NCI-H510A treated with DMSO at 0.1 percent for 48 hours (cell line): ENCODE measurements at regions not wholly inside any gene's neighbourhood (a gene's known extent, or its start where the extent isn't known, plus 50 kb on each side); places are given as distances from the start of the nearest gene placed in this dataset.

Experiments used
- DNase-seq: peaks from one replicate; lab custom pipeline; 2025; lab: John Stamatoyannopoulos, UW

DNA sequence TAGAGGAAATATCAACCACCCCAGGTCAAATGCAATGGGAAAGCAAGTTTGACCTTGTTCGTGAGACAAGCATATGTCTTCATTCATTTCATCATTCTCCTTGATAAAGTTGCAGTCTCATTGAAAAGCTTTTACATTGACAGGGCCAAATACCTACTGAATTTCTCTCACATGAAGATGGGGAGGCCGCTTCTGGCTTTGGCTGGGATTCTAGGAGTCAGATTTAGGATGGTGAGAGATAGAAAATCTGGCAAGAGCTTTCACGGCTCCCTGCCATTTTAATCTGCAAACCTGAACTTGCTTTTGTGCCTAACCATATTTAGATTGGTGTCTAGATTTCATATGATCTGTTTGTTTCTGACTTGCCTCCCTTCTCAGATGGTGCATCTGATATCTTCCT lies 88.0 kb downstream of the TMEM100 start:
- no peak for DNase-seq

DNA sequence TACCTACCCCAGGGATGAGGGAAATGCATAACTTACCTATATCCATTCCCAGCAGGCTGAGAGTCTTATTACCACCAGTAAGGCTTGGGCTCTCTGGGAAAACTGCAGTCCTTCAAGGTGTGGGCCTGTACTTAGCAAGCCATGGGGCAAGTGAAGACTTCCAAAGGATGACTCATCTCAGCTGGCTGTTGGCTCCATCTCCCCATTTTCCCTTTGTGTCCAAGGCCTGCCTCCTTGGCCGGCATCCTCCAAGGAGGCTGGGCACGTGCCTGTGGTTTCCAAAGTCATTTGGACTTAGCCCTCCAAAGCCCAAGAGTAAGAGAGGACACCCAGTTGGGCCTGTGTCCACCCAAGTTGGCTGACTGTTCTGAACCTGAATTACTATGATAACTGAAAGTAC lies 89.8 kb downstream of the TMEM100 start:
- DNase-seq: no peak

DNA sequence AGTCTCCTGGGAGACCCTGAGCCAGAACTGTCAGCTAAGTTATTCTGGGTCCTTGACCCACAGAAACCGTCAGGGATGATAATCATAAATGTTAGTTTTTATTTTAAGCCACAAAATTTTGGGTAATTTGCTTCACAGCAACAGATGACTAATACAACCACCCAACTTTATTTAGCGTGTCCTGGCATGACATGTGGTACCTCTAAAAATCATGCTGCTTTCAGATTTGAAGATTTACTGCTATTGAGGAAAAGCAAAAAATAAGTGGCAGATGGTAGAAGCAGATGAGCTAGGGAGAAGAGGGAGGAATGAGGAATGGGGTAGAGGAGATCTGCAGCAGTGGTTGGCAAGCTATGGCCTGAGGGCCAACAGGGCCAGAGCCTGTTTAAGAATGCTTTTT lies 90.4 kb downstream of the TMEM100 start:
- DNase-seq: no peak

DNA sequence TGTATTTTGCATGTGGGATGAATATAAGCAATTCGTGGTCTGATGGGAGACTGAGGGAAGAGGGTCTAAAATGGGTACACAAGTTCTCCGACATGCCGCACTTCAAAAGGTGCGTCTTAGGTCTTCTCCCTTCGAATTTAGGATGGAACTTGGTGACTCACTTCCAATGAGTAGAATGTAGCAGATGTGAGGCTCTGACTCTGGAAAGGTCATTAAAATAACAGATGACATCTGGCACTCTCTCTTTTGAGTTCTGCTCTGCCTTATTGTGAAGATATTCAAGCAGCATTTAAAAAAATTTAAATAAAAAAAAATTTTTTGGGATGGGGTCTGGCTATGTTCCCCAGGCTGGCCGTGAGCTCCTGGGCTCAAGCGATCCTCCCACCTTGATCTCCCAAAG lies 92.7 kb downstream of the TMEM100 start:
- DNase-seq: no peak

DNA sequence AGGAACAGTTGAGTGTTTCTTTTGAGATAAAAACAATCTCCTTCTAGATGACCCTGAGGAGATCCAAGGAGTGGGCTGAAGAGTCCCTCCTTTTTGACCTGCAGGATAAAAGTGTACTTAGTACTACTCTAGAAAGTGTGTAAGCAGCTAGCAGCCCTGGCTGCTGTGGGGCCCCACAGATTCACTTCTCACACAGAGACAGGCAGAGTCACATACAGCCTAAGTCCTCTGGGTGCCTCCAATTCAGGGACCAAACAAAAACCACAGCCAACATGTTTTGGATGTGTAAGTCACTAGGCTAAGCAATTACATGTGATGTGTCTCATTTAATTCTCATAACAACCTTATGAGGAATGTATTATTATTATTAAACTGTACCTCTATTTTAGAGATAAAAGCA lies 97.1 kb downstream of the TMEM100 start:
- no peak for DNase-seq

DNA sequence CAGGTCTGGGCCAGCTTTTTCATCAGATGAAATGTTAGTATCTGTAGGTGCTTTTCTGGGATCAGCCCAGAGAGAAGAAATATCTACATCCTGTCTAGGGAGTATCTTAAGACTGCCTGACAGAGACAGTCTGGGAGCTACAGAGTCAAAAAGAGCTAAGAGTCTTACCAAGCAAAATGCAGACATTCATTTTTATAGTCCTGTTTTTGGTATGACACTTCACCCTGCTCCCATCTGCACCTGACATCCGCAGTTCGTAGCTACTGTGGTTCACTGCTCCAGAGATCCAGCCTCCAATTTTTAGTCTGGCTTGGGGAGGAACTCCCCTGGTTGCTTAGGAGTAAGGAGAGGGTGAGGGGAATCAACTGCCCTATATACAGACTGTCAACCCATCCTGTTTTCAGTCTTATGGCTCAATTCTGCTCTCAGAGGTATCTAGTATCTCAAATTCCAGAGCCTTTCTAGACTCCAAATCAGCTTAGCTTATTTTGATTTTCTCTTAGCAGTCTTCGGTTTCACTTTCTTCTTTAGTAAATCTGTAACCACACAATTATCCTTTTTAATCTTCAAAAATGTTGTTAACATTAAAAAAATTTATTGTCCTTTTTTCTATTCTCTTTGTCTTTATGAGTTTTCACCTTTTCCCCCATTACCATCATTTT lies 97.8 kb downstream of the TMEM100 start:
- no peak for DNase-seq

DNA sequence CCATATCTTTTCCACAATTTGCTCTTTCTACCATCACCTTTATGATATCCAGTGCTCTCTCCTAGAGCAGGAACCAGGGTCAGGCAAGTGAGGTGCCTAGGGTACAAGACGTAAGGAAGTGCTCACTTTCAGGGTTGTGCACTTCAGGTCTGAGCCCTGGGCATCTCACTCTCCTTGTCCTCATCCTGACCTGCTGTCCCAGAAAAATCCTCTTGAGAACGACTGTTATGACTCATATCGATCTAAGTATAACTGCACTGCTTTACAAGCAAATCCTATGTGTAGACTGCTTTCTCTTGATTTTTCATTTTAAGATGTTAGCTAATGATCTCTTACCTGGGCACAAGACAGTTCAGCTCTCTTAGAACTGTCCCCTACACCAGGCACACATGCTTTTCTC lies 100.1 kb downstream of the TMEM100 start:
- DNase-seq: no peak

DNA sequence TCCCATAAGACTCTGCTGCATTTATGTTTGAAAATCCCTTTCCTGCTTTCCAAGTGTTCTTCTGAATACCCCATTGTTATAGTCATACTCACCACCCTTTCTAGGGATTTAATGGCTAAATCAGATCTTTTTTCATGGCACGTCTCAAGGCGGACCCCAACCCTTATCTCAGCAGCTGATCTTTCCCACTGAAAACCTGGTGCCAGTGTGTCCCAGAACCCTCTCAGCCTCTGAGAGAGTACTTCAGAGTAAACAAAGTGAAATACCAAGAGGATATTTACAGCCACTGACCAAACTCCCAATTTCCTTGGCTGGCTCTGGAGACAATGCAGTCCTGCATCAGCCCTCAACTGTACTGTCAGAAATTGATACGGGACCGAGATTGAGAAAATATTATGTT lies 101.7 kb downstream of the TMEM100 start:
- no peak for DNase-seq

DNA sequence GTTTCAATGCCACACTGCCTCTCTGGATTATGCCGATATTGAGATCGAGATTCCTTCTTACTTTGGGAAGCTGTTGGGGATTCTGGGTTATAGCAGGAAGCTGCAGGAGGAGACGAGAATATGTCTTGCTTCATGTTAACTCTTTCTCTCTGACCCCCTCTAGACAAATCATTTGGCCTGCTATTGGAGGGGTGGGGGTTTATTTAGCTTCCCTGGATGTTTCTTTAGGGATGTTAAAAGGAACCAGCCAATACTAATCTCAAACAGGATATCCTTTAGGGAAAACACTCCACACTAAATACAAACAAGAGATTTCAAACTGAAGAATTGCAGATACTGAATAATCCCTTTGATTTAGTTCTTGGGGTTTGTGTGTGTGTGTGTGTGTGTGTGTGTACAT lies 102.6 kb downstream of the TMEM100 start:
- DNase-seq: no peak

DNA sequence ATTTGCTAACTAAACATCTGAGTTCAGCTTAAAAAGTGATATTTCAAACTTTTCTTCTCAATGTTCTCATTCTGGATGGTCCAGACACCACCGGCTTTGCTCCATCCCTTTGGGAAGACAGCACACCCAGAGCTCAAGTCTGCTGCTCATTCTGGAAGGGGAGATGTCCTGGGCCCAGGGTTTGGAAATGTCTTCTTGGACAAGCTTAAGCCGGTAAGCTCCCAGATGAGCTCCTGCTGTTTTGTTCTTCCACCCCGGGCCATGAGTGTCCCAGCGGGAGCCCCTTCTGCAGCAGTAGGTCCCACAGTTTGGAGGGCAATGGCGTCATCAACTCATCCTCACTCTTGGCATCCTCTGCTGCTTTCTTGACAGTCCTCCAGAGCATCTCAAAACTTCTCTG lies 105.2 kb downstream of the TMEM100 start:
- no peak for DNase-seq

DNA sequence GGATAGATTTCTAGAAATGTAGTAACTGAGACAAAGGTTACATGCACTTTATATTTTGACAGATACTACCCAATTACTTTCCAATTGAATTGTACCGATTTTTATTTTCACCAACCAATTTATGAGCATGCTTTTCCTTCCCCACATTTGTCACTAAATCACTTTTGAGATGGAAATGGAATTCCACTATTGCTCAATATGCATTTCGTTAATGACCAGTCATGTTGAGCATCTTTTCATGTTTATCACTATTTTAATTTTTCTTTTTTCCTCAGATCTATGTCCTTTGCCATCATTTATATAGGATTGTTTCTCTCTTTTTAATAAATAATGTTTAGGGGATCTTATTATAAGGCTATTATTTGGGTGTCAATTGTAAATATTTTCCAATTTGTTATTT lies 102.8 kb upstream of the SMIM36 start:
- no peak for DNase-seq

DNA sequence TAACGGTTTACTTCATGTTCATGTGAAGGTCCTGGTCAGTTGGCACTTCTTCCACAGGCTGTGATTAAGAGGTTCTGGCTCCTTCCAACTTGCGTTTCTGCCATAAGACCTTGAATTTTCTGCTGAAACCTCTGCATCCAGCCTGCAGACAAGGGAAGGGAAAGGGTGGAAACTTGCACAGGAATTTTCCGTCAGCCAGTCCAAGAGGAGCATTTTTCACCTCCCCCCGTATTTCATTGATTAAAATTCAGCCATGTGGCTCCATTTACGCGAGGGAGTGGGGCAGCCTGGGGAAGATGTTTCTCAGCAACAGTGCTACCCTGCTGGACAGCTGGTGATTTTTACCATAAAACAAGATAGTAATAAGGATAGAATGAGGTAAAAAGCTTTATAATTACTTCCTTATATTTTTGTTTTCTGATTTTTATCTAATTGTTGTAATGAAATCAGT lies 101.5 kb upstream of the SMIM36 start:
- no peak for DNase-seq

DNA sequence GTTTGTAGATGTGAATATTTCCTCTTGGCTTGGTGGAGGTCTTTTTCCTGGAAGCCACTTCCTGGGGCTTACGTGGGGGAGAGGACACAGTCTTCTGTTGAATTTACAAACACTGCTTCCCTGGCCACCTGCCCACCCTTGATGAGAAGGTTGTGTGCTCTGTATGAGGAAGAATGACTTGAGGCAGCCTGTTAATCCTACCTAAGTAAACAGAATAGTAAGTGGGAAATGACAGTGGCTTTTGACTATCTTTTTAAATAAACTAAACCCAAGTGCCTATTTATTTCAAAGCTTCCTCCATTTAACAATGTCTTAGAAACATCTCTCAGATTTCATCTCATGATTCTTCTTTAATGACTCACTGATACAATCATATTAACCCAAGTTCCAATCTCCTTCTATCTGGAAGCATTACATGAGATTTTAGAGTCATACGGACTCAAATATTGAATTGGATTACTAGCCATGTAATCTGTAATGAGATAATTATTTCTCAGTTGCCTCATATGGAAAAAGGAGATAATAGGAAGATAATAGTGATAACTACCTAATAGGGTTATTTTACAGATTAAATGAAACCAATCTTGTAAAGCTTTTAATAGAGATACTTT lies 96.6 kb upstream of the SMIM36 start:
- peak; percentile 82 for DNase-seq

DNA sequence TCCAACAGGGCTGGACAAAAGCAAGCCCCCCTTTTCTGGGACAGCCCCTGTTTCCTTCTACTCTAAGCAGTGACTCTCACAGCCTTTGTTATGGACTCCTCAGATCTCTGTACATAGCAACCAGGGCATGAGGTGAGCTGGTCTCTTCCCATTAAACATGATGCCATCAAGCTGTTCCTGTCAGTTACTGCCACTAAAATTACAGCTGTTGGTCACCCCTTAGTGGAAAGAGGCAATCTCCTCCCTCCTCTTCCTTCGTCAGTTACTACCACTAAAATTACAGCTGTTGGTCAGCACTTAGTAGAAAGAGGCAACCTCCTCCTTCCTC lies 95.2 kb upstream of the SMIM36 start:
- peak; percentile 30 for DNase-seq

DNA sequence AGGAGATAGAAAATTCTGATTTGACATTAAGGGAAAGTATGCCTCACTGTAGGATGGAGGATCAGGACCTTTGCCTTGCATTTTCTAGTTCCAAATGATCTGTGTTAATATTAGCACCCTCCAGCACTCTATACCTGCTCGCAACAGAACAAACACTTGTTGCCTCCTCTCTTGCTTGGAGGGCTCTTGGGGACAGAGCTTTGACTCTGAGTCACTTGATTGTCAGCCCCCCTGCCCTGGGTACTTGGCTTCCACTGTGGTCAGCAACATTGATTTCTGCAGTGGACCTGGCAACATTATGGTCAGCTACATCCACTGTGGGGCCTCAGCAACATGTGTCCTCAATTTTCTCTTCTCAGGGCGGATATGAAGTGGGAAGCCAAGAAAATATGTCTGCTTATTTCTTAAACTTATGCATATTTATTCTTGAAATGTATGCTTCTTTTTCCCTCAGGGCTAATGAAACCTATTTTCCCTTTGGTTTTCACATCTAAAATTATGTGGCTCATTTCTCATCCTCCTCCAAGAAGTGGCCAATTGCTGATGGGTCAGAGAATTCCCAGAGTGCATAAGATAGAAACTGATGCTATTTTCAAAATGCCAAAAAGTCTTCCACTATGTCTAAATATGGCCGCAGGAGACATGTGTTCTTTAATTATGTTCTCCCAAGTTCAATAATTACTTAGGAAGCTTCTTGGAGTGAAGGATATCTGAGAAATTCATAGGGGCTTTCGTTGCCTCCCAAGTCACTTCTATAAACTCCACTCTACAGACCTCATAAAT lies 94.6 kb upstream of the SMIM36 start:
- DNase-seq: peak; percentile 54

DNA sequence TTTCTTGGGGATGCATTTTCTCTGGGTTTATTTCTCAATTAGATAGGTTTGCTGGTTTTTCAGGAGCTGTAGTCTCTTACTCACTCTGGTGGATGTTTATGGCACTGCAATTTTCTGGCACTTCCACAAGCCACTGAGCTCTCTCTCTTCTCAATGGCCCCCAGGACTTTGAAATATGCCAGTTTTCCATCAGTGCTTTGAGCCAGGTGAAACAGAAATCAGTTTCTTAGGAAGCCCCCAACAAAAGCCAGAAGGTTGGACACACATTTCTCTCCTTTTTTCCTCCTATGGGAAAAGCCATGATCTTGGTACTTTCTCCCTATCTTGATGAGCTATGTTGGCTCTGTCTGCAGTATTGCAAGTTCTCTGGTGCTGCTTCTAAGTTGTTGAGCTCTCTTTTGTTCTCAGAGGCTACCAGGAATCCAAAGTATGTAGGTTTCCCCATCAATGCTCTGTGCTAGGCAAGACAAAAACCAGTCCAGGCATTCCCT lies 90.7 kb upstream of the SMIM36 start:
- peak; percentile 22 for DNase-seq

DNA sequence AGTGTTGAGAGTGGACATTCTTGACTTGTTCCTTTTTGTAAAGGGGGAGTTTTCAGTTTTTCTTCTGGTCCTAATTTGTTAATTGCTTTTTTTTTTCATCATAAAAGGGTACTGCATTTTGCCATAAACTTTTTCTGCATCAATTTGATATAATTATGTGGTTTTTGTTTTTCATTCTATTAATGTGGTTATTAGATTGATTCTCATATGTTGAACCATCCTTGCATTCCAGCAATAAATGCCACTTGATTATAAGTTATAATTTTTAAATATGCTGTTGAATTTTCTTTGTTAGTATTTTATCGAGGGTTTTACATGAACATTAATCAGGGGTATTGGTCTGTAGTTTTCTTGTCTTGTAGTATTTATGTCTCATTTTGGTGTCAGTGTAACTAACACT lies 87.2 kb upstream of the SMIM36 start:
- DNase-seq: no peak

DNA sequence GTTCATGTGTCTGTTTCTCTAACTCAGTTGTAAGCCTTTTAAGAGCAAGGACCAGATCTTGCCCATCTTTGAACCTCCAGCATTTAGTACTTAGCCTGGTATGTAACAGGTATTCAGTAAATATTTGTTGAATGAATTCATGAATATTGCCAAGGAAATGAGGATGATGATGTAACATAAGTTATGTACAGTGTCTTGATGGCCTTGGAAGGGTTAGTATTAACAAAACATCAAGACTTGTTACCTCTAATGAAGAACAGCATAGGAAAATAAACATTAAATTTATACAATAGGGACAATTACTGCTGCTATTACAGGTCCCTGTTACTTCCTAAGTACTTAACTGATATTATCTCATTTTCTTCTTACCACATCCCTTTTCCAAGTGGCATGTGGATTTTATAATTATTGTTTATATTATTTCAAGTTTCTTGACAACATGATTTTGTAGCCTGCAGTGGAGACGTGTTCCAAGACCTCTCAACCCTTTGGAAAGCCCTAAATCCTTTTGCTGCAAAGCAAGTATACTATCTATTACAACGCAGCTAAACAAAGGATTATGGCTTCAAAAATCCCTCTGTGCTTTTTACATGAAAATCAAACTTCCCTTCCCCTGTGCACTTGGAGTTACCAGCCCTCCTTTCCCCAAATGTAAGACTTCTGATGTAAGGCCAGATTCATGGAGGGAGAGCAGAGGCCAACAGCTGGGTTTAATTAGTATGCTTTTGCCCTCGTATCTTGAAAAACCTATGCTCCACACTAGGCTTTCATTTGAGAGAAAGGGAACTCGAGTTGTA lies 77.4 kb upstream of the SMIM36 start:
- no peak for DNase-seq

DNA sequence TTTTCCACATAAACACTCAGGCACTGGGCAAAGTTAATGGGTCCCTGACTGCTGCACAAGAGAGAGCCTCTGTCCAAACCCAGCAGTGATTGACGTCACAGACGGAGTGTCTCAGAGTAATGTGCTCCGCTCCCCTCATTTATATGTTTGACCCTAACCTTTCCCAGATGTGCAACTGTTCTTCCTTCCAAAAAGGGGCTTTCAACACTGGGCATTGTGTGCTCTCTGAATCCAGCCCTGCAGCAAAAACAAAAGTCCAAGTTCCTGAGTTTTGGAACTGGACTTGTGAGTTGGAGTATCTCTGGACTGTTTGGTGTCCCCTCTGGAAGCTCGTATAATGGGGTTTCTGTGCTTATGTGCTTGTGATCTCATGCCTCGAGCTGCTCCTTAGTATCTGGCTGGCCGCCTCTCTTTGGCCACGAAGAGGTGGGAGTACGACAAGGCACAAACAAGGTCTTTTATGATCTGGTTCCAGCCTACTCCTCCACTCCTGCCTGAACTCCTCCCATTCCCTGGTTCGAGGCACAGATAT lies 76.4 kb upstream of the SMIM36 start:
- DNase-seq: no peak

DNA sequence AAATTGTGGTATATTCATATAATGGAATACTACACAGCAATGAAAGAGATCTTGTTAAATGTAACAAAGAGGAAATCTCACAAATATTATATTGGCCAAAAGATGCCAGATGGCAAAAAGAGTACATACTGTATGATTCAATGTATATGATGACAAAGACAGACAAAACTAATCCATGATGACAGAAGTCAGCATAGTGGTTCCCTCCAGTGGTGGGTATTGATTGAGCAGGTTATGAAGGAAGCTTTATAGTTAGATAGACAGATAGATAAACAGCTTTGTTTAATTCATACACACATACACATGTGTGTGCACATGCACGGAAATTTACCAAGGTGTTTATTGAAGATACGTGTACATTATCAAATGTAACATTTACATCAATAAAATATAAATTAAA lies 74.4 kb upstream of the SMIM36 start:
- no peak for DNase-seq

DNA sequence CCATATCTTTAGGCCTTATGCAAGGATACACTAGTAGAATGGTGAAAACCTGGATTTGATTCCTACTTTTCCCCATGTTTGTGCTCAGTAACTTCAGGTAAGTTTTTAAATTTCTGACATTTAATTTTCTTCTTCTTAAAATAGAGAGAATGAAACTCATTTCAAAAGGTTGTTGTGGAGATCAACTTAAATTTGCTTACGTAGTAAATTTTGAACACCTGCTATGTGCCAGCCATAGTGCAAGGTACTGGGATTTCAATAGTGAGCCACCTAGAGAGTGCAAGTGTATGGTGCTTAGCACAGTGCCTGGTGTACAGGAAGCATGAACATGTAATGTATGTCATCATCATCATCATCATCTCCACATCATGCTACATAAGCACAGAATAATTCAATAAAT lies 73.6 kb upstream of the SMIM36 start:
- no peak for DNase-seq

DNA sequence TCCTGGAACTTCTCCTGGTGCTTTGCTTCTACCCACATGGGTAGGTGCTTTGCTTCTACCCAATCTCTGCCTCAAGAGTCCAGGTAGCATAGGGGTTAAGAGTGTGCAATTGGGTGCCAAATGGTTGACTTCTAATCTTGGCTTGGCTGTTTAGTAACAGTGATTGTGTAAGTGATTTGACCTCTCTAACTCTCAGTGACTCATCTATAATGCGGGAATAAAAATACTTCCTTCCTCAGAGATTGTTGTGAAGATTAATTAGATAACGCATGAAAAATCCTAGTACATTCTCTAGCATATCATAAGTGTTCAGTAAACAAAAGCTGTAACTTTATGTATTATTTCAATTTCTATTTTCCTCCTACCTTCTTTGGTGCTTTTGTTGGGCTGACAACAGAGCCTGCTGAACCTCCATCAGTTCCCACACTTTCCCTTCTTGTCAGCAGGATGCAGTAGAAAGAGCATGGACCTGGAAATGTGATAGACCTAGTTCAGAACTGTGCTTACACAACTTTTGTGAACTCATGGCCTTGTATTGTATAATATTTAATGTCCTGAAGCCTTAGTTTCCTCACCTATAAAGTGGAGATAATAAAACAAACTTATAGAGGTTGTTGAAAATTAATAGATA lies 72.9 kb upstream of the SMIM36 start:
- DNase-seq: no peak
